Liver (tissue), 8 donors: ENCODE measurements at regions not wholly inside any gene's neighbourhood (a gene's known extent, or its start where the extent isn't known, plus 50 kb on each side); places are given as distances from the start of the nearest gene placed in this dataset.

Experiments
- DNase-seq: peaks from one replicate; pipeline ENCODE4 v3.0.0-alpha.2; 2017; ENCODE audit warnings: low spot score
- H3K27ac ChIP-seq, 2 donors: one replicate each; pipeline ENCODE4 v1.7.0; 2013; ENCODE audit warnings: inconsistent platforms in 2 of 2, low read length in 2 of 2, control low read depth in 1 of 2, low read depth in 1 of 2, mild to moderate bottlenecking in 1 of 2
- H3K27me3 ChIP-seq, 4 donors: one replicate each; pipeline versions ENCODE4 v1.6.1 to v1.7.0; 2013; ENCODE audit warnings: low read length in 3 of 4, inconsistent platforms in 1 of 4, mild to moderate bottlenecking in 1 of 4, moderate library complexity in 1 of 4; ENCODE audit not compliant: control insufficient read depth in 4 of 4, insufficient read depth in 4 of 4
- H3K36me3 ChIP-seq, 4 donors: one replicate each; pipeline versions ENCODE4 v1.6.1 to v1.7.0; 2013; ENCODE audit warnings: low read length in 3 of 4, mild to moderate bottlenecking in 3 of 4, low read depth in 1 of 4, moderate library complexity in 1 of 4; ENCODE audit not compliant: control insufficient read depth in 4 of 4, insufficient read depth in 3 of 4
- H3K4me1 ChIP-seq, 4 donors: one replicate each; pipeline versions ENCODE4 v1.6.1 to v1.7.0; 2013; ENCODE audit warnings: low read length in 3 of 4, mild to moderate bottlenecking in 3 of 4, moderate library complexity in 1 of 4; ENCODE audit not compliant: control insufficient read depth in 4 of 4, insufficient read depth in 4 of 4
- H3K4me3 ChIP-seq, 3 donors: one replicate each; pipeline versions ENCODE4 v1.6.1 to v1.7.0; 2013; ENCODE audit warnings: low read length in 3 of 3, control low read depth in 1 of 3, low read depth in 1 of 3, mild to moderate bottlenecking in 1 of 3
- H3K9ac ChIP-seq, 2 donors: one replicate each; pipeline ENCODE4 v1.7.0; 2013; ENCODE audit warnings: low read length in 2 of 2, mild to moderate bottlenecking in 2 of 2, moderate library complexity in 2 of 2, control low read depth in 1 of 2, low read depth in 1 of 2
- H3K9me3 ChIP-seq, 4 donors: one replicate each; pipeline versions ENCODE4 v1.6.1 to v1.7.0; 2013; ENCODE audit warnings: low read length in 3 of 4; ENCODE audit not compliant: control insufficient read depth in 4 of 4
- CTCF ChIP-seq: fragments of 150-350 bp; IDR thresholded peaks from 2 replicates; pipeline ENCODE4 v1.5.1; 2017; ENCODE audit warnings: improper control_type of control experiment, low read depth, low read length; ENCODE audit not compliant: missing input control
- EGR1 ChIP-seq, 2 donors: IDR thresholded peaks; 2 replicates each; pipeline ENCODE4 v1.6.1; 2016 to 2018; ENCODE audit warnings: antibody characterized with exemption in 2 of 2, low read depth in 2 of 2
- FOXA1 ChIP-seq: IDR thresholded peaks from 2 replicates; pipeline ENCODE4 v1.6.1; 2016; ENCODE audit warnings: antibody characterized with exemption
- GABPA ChIP-seq, 2 donors: IDR thresholded peaks in 1 of 2; conservative IDR thresholded peaks in 1 of 2; 2 replicates each; pipeline ENCODE4 v1.6.1; 2016; ENCODE audit warnings: antibody characterized with exemption in 2 of 2, mild to moderate bottlenecking in 1 of 2, moderate library complexity in 1 of 2
- HNF4G ChIP-seq: IDR thresholded peaks from 2 replicates; pipeline ENCODE4 v1.6.1; 2016; ENCODE audit warnings: antibody characterized with exemption
- NR2F2 ChIP-seq: IDR thresholded peaks from 2 replicates; pipeline ENCODE4 v1.6.1; 2016; ENCODE audit warnings: antibody characterized with exemption
- RXRA ChIP-seq, 2 donors: IDR thresholded peaks; 2 replicates each; pipeline ENCODE4 v1.6.1; 2017 to 2018; ENCODE audit warnings: antibody characterized with exemption in 2 of 2, mild to moderate bottlenecking in 1 of 2
- SP1 ChIP-seq: IDR thresholded peaks from 2 replicates; pipeline ENCODE4 v1.6.1; 2018; ENCODE audit warnings: antibody characterized with exemption, mild to moderate bottlenecking
- TAF1 ChIP-seq: conservative IDR thresholded peaks from 2 replicates; pipeline ENCODE4 v1.6.1; 2016; ENCODE audit warnings: antibody characterized with exemption, mild to moderate bottlenecking
- ZBTB33 ChIP-seq: IDR thresholded peaks from 2 replicates; pipeline ENCODE4 v1.6.1; 2016; ENCODE audit warnings: antibody characterized with exemption
- WGBS: extraction: QIAGEN DNeasy Blood & Tissue Kit; methylation state at CpG from one replicate; pipeline ENCODE4 v1.1.7; 2013; 5-methylcytosine and 5-hydroxymethylcytosine counted together
- TF ChIP-seq, protein P1 (sequence below): IDR thresholded peaks from 2 replicates; pipeline ENCODE4 v1.6.1; 2016; ENCODE audit warnings: antibody characterized with exemption
- TF ChIP-seq, protein P2 (sequence below): IDR thresholded peaks from 2 replicates; pipeline ENCODE4 v1.6.1; 2016; ENCODE audit warnings: antibody characterized with exemption
- donor health status: healthy.
- donor health status: healthy.
- donor health status: healthy.
- donor health status: healthy.
- donor health status: healthy.

DNA sequence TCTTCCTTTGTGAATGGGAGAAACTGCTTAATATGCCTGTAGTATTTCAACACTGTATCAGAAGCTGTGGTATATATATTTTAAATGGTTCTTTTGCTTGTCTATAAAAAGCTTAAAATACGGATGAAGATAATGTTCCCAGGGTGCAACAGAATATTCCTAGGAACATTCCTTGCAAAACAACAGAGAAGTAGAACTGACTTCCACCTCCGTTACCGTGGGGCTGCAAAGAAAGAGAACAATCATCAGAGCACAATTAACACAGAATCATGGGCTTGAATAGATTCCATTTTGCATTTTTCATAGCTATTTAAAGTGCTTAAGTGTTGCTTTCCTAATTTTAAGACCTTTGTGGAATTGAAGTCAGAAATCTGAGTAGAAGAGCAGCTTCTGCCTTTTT lies 1227.7 kb downstream of the EFNB2 start:
- no peaks in the 10 kb centered on the region for H3K36me3 ChIP-seq
- 78% methylated on average over 3 of the region's 3 CpGs for WGBS
- no peak overlapping the region for H3K4me3 ChIP-seq
- no peaks in the 10 kb centered on the region for H3K4me1 ChIP-seq
- TF ChIP-seq ZBTB33 (no peak), CTCF (no peak), FOXA1 (no peak), GABPA (IDR thresholded peaks at IDR 0.05 in 1 of 2, conservative IDR thresholded peaks at IDR 0.05 in 1 of 2) (no peak), EGR1 (IDR thresholded peaks at IDR 0.05; ENCODE audit: low read depth in 2 of 2) (no peak), SP1 (no peak), RXRA (IDR thresholded peaks at IDR 0.05) (no peak)
- TF ChIP-seq, protein P1, sequence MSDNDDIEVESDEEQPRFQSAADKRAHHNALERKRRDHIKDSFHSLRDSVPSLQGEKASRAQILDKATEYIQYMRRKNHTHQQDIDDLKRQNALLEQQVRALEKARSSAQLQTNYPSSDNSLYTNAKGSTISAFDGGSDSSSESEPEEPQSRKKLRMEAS, result no peak
- H3K9me3 ChIP-seq, result peaks cover 0 to 3% (median 0%) of the 10 kb centered on the region in 4 donors
- peaks cover 0 to 2% (median 0%) of the 10 kb centered on the region in 4 donors for H3K27me3 ChIP-seq
- no peak overlapping the region for H3K9ac ChIP-seq
- DNase-seq, result no peak
- H3K27ac ChIP-seq, result no peak overlapping the region

DNA sequence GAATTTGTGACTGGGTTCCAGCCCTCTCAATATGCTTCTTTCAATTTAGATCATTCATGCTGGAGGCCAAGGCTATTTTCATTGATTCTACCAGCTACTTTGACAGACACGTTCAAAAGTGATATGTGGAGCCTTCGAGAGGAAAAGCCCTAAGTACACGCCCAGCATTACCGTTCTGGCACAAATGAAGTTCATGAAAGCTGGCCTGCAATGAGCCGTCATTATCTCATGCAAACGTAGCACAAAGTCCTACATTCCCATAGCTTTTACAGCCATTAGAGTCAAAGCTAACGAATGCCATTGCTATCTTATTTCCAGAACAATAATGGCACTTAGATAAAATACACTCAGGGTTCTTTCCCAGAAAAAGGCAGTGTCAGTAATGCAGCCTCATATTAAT lies 1237.6 kb downstream of the EFNB2 start:
- H3K27me3 ChIP-seq, result peaks cover 0 to 3% (median 0%) of the 10 kb centered on the region in 4 donors
- H3K4me3 ChIP-seq, result no peak overlapping the region
- 57% methylated on average over 7 of the region's 7 CpGs for whole genome bisulfite sequencing
- no peak overlapping the region for H3K27ac ChIP-seq
- no peak for DNase-seq
- H3K4me1 ChIP-seq, result no peaks in the 10 kb centered on the region
- H3K9me3 ChIP-seq, result no peaks in the 10 kb centered on the region
- no peak for TF ChIP-seq NR2F2
- no peak for TF ChIP-seq CTCF
- TF ChIP-seq, protein P2, sequence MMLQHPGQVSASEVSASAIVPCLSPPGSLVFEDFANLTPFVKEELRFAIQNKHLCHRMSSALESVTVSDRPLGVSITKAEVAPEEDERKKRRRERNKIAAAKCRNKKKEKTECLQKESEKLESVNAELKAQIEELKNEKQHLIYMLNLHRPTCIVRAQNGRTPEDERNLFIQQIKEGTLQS, result no peak
- TF ChIP-seq HNF4G, result no peak
- TF ChIP-seq TAF1, result no peak
- TF ChIP-seq ZBTB33, result no peak
- no peaks in the 10 kb centered on the region for H3K36me3 ChIP-seq
- H3K9ac ChIP-seq, result no peak overlapping the region
